Astrocyte (in vitro differentiated cells and primary cell): ENCODE measurements at regions not wholly inside any gene's neighbourhood (a gene's known extent, or its start where the extent isn't known, plus 50 kb on each side); places are given as distances from the start of the nearest gene placed in this dataset.

Experiments used
- CTCF ChIP-seq: IDR thresholded peaks from 2 replicates; pipeline ENCODE4 v1.5.1; 2011; ENCODE audit warnings: low read depth, mild to moderate bottlenecking, inconsistent platforms, low read length, moderate library complexity; ENCODE audit not compliant: insufficient read depth
- EZH2 ChIP-seq: IDR thresholded peaks from 2 replicates; pipeline ENCODE4 v1.6.1; 2012; ENCODE audit warnings: mild to moderate bottlenecking, low read length, inconsistent platforms; ENCODE audit not compliant: insufficient read depth

- no peak for TF ChIP-seq CTCF
- TF ChIP-seq EZH2, result no peak
These were observed 729.4 kb downstream of the RNF144A start for GRCh38 chr2:7646661-7647060.
